HFF-Myc (cell line): ENCODE measurements at regions not wholly inside any gene's neighbourhood (a gene's known extent, or its start where the extent isn't known, plus 50 kb on each side); places are given as distances from the start of the nearest gene placed in this dataset.

Experiments used
- DNase-seq: peaks from one replicate; pipeline ENCODE4 v3.0.0-alpha.2; 2011; ENCODE audit warnings: low read depth; ENCODE audit errors: extremely low read depth
- H3K4me3 ChIP-seq: replicated peaks from 2 replicates; pipeline ENCODE4 v1.5.1; 2011; ENCODE audit warnings: low read depth, mild to moderate bottlenecking, control low read depth, low read length
- TF ChIP-seq, protein P1 (sequence below): IDR thresholded peaks from 2 replicates; pipeline ENCODE4 v1.5.1; 2012; ENCODE audit warnings: mild to moderate bottlenecking, low read depth, low read length, control low read depth; ENCODE audit errors: missing control alignments

DNA sequence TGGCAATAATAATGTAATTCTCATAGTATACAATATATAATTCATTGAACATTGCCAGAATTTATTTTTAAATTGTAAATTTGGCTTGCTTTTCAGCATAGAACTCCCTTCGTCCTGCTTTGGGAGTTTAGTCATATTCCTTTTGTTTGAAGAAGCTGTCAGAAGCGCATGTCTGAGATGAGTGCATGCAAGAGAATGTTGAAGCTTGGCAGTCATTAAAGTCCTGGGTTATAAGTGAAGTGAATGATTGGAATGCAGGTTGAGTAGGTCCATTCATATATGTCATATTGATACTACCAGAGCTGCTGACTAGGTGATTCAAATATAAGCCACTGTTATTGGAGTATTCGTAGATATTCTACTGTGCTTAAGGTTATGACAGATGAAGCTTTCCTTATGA is 243.6 kb upstream of the MDFIC2 start:
- no peak for DNase-seq
- H3K4me3 ChIP-seq: no peak overlapping the region
- TF ChIP-seq, protein P1, sequence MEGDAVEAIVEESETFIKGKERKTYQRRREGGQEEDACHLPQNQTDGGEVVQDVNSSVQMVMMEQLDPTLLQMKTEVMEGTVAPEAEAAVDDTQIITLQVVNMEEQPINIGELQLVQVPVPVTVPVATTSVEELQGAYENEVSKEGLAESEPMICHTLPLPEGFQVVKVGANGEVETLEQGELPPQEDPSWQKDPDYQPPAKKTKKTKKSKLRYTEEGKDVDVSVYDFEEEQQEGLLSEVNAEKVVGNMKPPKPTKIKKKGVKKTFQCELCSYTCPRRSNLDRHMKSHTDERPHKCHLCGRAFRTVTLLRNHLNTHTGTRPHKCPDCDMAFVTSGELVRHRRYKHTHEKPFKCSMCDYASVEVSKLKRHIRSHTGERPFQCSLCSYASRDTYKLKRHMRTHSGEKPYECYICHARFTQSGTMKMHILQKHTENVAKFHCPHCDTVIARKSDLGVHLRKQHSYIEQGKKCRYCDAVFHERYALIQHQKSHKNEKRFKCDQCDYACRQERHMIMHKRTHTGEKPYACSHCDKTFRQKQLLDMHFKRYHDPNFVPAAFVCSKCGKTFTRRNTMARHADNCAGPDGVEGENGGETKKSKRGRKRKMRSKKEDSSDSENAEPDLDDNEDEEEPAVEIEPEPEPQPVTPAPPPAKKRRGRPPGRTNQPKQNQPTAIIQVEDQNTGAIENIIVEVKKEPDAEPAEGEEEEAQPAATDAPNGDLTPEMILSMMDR: no peak

DNA sequence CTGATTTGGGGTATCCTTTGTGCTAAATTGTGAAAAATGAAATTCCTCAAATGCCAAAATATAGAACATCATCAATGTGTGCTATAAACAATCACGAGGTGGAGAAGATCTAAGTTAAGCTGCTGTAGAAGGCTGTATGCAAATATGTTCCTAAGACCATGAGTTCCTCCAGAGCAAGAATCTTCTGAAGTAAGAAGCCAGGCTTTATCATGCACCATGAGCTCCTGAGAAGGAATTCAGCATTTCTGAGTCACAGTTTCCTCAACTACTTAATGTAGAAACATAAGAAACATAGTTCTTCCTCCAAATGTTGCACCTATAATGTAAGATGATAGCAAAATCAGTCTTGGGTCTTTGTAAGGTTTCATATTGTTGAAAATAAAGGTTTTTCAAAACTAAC is 241.7 kb upstream of the MDFIC2 start:
- DNase-seq: no peak
- TF ChIP-seq, protein P1: no peak
- H3K4me3 ChIP-seq: no peak overlapping the region

DNA sequence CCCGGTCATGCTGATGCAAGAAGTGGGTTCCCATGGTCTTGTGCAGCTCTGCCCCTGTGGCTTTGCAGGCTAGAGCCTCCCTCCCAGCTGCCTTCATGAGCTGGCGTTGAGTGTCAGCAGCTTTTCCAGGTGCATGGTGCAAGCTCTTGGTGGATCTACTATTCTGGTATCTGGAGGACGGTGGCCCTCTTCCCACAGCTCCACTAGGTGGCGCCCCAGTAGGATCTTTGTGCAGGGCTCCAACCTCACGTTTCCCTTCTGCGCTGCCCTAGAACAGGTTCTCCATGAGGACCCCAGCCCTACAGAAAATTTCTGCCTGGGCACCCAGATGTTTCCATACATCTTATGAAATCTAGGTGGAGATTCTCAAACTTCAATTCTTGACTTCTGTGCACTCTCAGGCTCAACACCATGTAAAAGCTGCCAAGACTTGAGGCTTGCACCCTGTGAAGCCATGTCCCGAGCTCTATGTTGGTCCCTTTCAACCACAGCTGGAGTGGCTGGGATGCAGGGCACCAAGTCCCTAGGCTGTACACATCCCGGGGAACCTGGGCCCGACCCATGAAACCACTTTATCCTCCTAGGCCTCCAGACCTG is 238.4 kb upstream of the MDFIC2 start:
- no peak overlapping the region for H3K4me3 ChIP-seq
- peak; percentile 40 for DNase-seq
- TF ChIP-seq, protein P1: peak; percentile 82

DNA sequence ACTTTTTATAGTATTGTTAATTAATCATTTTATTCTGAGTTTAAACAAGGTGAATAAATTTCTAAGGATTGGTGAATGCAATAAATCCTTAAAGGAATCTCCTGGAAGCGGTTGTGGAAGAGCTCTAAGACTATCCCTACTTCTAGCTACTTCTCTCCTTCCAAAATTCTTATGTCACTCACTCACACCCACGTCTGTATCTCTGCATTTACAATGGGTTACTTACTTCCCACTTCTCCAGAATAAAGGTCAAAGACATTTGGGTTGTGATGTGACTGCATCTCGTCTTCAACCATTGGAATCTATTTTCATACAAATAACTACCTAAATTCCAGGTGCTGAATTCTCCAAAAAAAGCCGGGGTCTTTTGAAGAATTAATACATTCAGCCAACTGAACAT is 234.2 kb upstream of the MDFIC2 start:
- TF ChIP-seq, protein P1: no peak
- no peak for DNase-seq
- no peak overlapping the region for H3K4me3 ChIP-seq

DNA sequence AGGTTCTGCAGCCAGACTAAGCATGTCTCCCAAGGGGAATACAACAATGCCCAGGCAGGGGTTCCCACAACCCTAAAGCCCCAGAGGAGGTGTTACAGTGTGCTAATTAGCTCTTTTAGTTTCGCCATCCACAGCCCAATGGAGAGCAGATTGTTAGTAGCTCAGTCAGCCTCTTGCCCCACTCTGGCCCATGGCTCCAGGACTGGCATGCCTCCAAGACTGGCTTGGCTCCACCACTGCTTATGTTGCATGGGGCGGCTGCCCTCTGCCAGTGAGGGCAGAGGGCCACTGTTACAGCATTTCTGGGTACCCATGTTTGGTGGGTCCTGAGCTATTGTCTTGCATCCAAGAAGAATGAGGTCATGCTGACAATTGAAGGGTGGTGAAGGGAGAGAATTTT is 231.1 kb upstream of the MDFIC2 start:
- H3K4me3 ChIP-seq: no peak overlapping the region
- DNase-seq: no peak
- TF ChIP-seq, protein P1: no peak

DNA sequence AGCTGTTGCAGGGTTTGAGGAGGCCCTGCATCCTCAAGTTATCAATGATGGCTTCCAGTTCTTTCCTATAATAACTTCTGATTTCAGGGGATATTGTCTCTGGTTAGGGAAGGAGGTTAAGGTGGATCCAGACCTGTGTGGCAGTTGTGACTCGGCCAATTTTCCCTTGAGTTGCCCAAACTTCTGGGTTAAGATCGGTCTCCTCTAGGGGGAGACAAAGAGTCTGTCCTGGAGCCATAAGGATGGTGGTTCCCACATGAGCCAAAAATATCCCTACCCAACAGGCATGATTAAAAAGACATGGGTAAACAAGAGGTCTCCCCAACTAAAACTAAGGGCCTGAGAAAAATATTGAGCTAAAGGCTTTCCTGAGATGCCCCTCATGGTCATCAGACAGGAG is 227.5 kb upstream of the MDFIC2 start:
- no peak for DNase-seq
- TF ChIP-seq, protein P1: peak; percentile 40
- H3K4me3 ChIP-seq: no peak overlapping the region

DNA sequence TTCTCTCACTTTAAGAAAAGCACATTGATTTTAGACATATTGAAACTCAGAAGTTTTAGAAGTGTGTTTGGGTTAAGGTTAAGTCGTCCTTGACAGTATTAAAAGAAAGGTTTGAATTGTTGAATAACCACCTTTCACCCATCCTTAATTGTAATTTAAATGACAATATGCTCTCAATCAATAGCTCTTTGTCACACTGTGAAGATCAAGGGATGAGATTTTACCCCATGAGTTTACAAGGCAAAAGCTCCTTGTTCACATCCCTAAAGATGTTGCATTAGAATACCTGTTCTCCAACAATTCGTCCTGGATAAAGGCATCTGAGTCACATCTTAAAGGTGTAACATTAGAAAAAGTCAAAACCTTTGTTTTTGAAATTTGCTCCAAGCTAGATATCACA is 220.4 kb upstream of the MDFIC2 start:
- TF ChIP-seq, protein P1: no peak
- H3K4me3 ChIP-seq: no peak overlapping the region
- no peak for DNase-seq
